Upper lobe of left lung (tissue), 4 donors: ENCODE measurements at regions not wholly inside any gene's neighbourhood (a gene's known extent, or its start where the extent isn't known, plus 50 kb on each side); places are given as distances from the start of the nearest gene placed in this dataset.

ENCODE experiments used
- EP300 ChIP-seq, 4 donors: sonication (generic); formaldehyde crosslinking; IDR thresholded peaks; one replicate each; pipeline ENCODE4 v1.5.1; 2017; ENCODE audit warnings: antibody characterized with exemption in 4 of 4, control low read depth in 2 of 4
- POLR2A ChIP-seq, 4 donors: fragments of 450-650 bp; IDR thresholded peaks; one replicate each; pipeline ENCODE4 v1.5.1; 2016 to 2017; ENCODE audit warnings: antibody characterized with exemption in 4 of 4, mild to moderate bottlenecking in 2 of 4
- POLR2AphosphoS5 ChIP-seq, 2 donors: sonication (generic); formaldehyde crosslinking; IDR thresholded peaks; one replicate each; pipeline ENCODE4 v1.5.1; 2017; ENCODE audit warnings: antibody characterized with exemption in 2 of 2
- TF ChIP-seq, protein P1 (sequence below), 6 experiments: fragments of 450-650 bp in 4 of 6; fragments of 200-600 bp in 2 of 6; sonication (generic) in 2 of 6; IDR thresholded peaks; one replicate each; pipeline ENCODE4 v1.5.1; 2016 to 2019; ENCODE audit warnings: antibody characterized with exemption in 6 of 6

DNA sequence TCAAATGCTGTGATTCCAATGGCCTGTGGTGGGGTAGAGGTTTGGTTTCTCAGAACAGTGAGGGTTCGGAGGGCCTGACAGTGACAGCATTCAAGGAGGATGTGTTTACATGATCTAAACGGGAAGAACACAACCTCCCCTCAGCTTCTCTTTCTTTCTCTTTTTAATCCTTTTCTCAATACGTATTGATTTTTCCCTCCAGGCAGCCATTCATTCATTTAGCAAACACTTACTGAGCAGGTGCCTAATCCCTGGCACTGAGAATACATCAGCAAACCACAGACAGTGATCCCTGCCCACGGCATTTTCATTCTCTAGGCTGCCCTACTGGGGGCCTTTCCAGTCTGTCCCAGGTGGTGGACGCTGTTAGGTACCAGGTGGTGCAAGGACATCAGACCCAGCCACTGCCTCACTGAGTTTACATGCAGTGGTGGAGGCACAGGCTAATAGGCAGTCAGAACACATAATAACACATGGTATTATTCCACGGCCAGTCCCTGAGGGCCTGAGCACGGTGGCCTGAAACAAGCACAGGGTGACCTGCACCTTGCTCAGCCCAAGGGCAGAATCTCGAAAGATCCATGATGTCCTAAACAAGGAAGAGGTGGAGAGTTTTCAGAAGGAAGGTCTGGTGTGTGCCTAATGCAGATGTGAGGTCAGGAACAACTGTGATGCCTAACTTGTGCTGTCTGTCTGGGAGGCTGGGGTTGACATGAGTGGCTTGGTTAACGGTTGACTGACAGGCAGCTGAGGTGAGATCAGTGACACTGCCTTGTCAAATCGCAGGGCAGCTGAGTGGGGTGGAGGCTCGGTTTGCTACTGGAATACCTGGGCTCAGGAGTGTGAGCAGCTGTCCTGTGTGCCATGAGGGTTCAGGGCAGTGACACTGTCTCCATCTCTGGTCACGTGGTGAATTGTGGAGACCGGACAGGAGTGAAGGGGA lies 785.5 kb upstream of the HS6ST1 start:
- TF ChIP-seq POLR2A (IDR thresholded peaks at IDR 0.05), result no peak
- TF ChIP-seq, protein P1, sequence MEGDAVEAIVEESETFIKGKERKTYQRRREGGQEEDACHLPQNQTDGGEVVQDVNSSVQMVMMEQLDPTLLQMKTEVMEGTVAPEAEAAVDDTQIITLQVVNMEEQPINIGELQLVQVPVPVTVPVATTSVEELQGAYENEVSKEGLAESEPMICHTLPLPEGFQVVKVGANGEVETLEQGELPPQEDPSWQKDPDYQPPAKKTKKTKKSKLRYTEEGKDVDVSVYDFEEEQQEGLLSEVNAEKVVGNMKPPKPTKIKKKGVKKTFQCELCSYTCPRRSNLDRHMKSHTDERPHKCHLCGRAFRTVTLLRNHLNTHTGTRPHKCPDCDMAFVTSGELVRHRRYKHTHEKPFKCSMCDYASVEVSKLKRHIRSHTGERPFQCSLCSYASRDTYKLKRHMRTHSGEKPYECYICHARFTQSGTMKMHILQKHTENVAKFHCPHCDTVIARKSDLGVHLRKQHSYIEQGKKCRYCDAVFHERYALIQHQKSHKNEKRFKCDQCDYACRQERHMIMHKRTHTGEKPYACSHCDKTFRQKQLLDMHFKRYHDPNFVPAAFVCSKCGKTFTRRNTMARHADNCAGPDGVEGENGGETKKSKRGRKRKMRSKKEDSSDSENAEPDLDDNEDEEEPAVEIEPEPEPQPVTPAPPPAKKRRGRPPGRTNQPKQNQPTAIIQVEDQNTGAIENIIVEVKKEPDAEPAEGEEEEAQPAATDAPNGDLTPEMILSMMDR (IDR thresholded peaks at IDR 0.05), result no peak
- TF ChIP-seq POLR2AphosphoS5 (IDR thresholded peaks at IDR 0.05), result no peak
- TF ChIP-seq EP300 (IDR thresholded peaks at IDR 0.05), result no peak
